Liver (tissue), 8 donors: ENCODE measurements at regions not wholly inside any gene's neighbourhood (a gene's known extent, or its start where the extent isn't known, plus 50 kb on each side); places are given as distances from the start of the nearest gene placed in this dataset.

ENCODE experiments used
- DNase-seq: peaks from one replicate; pipeline ENCODE4 v3.0.0-alpha.2; 2017; ENCODE audit warnings: low spot score
- H3K27ac ChIP-seq, 2 donors: one replicate each; pipeline ENCODE4 v1.7.0; 2013; ENCODE audit warnings: inconsistent platforms in 2 of 2, low read length in 2 of 2, control low read depth in 1 of 2, low read depth in 1 of 2, mild to moderate bottlenecking in 1 of 2
- H3K27me3 ChIP-seq, 4 donors: one replicate each; pipeline versions ENCODE4 v1.6.1 to v1.7.0; 2013; ENCODE audit warnings: low read length in 3 of 4, inconsistent platforms in 1 of 4, mild to moderate bottlenecking in 1 of 4, moderate library complexity in 1 of 4; ENCODE audit not compliant: control insufficient read depth in 4 of 4, insufficient read depth in 4 of 4
- H3K36me3 ChIP-seq, 4 donors: one replicate each; pipeline versions ENCODE4 v1.6.1 to v1.7.0; 2013; ENCODE audit warnings: low read length in 3 of 4, mild to moderate bottlenecking in 3 of 4, low read depth in 1 of 4, moderate library complexity in 1 of 4; ENCODE audit not compliant: control insufficient read depth in 4 of 4, insufficient read depth in 3 of 4
- H3K4me1 ChIP-seq, 4 donors: one replicate each; pipeline versions ENCODE4 v1.6.1 to v1.7.0; 2013; ENCODE audit warnings: low read length in 3 of 4, mild to moderate bottlenecking in 3 of 4, moderate library complexity in 1 of 4; ENCODE audit not compliant: control insufficient read depth in 4 of 4, insufficient read depth in 4 of 4
- H3K4me3 ChIP-seq, 3 donors: one replicate each; pipeline versions ENCODE4 v1.6.1 to v1.7.0; 2013; ENCODE audit warnings: low read length in 3 of 3, control low read depth in 1 of 3, low read depth in 1 of 3, mild to moderate bottlenecking in 1 of 3
- H3K9ac ChIP-seq, 2 donors: one replicate each; pipeline ENCODE4 v1.7.0; 2013; ENCODE audit warnings: low read length in 2 of 2, mild to moderate bottlenecking in 2 of 2, moderate library complexity in 2 of 2, control low read depth in 1 of 2, low read depth in 1 of 2
- H3K9me3 ChIP-seq, 4 donors: one replicate each; pipeline versions ENCODE4 v1.6.1 to v1.7.0; 2013; ENCODE audit warnings: low read length in 3 of 4; ENCODE audit not compliant: control insufficient read depth in 4 of 4
- ATF3 ChIP-seq: IDR thresholded peaks from 2 replicates; pipeline ENCODE4 v1.6.1; 2016; ENCODE audit warnings: antibody characterized with exemption
- CTCF ChIP-seq: fragments of 150-350 bp; IDR thresholded peaks from 2 replicates; pipeline ENCODE4 v1.5.1; 2017; ENCODE audit warnings: improper control_type of control experiment, low read depth, low read length; ENCODE audit not compliant: missing input control
- FOXA1 ChIP-seq: IDR thresholded peaks from 2 replicates; pipeline ENCODE4 v1.6.1; 2016; ENCODE audit warnings: antibody characterized with exemption
- FOXA2 ChIP-seq: IDR thresholded peaks from 2 replicates; pipeline ENCODE4 v1.6.1; 2016; ENCODE audit warnings: antibody characterized with exemption
- GABPA ChIP-seq, 2 donors: IDR thresholded peaks in 1 of 2; conservative IDR thresholded peaks in 1 of 2; 2 replicates each; pipeline ENCODE4 v1.6.1; 2016; ENCODE audit warnings: antibody characterized with exemption in 2 of 2, mild to moderate bottlenecking in 1 of 2, moderate library complexity in 1 of 2
- HNF4A ChIP-seq, 2 donors: conservative IDR thresholded peaks; 2 replicates each; pipeline ENCODE4 v1.6.1; 2016; ENCODE audit warnings: antibody characterized with exemption in 2 of 2, mild to moderate bottlenecking in 2 of 2
- HNF4G ChIP-seq: IDR thresholded peaks from 2 replicates; pipeline ENCODE4 v1.6.1; 2016; ENCODE audit warnings: antibody characterized with exemption
- JUND ChIP-seq, 2 donors: IDR thresholded peaks; 2 replicates each; pipeline ENCODE4 v1.6.1; 2016; ENCODE audit warnings: antibody characterized with exemption in 2 of 2
- MAX ChIP-seq: IDR thresholded peaks from 2 replicates; pipeline ENCODE4 v1.6.1; 2016; ENCODE audit warnings: antibody characterized with exemption
- RAD21 ChIP-seq, 2 donors: IDR thresholded peaks; 2 replicates each; pipeline ENCODE4 v1.6.1; 2016; ENCODE audit warnings: antibody characterized with exemption in 2 of 2, mild to moderate bottlenecking in 2 of 2
- RXRA ChIP-seq, 2 donors: IDR thresholded peaks; 2 replicates each; pipeline ENCODE4 v1.6.1; 2017 to 2018; ENCODE audit warnings: antibody characterized with exemption in 2 of 2, mild to moderate bottlenecking in 1 of 2
- SP1 ChIP-seq: IDR thresholded peaks from 2 replicates; pipeline ENCODE4 v1.6.1; 2018; ENCODE audit warnings: antibody characterized with exemption, mild to moderate bottlenecking
- TAF1 ChIP-seq: conservative IDR thresholded peaks from 2 replicates; pipeline ENCODE4 v1.6.1; 2016; ENCODE audit warnings: antibody characterized with exemption, mild to moderate bottlenecking
- YY1 ChIP-seq: IDR thresholded peaks from 2 replicates; pipeline ENCODE4 v1.6.1; 2016; ENCODE audit warnings: antibody characterized with exemption, mild to moderate bottlenecking
- ZBTB33 ChIP-seq: IDR thresholded peaks from 2 replicates; pipeline ENCODE4 v1.6.1; 2016; ENCODE audit warnings: antibody characterized with exemption
- WGBS: extraction: QIAGEN DNeasy Blood & Tissue Kit; methylation state at CpG from one replicate; pipeline ENCODE4 v1.1.7; 2013; 5-methylcytosine and 5-hydroxymethylcytosine counted together
- TF ChIP-seq, protein P1 (sequence below): IDR thresholded peaks from 2 replicates; pipeline ENCODE4 v1.6.1; 2016; ENCODE audit warnings: antibody characterized with exemption, mild to moderate bottlenecking
- donor health status: healthy.
- donor health status: healthy.
- donor health status: healthy.
- donor health status: healthy.
- donor health status: healthy.

DNA sequence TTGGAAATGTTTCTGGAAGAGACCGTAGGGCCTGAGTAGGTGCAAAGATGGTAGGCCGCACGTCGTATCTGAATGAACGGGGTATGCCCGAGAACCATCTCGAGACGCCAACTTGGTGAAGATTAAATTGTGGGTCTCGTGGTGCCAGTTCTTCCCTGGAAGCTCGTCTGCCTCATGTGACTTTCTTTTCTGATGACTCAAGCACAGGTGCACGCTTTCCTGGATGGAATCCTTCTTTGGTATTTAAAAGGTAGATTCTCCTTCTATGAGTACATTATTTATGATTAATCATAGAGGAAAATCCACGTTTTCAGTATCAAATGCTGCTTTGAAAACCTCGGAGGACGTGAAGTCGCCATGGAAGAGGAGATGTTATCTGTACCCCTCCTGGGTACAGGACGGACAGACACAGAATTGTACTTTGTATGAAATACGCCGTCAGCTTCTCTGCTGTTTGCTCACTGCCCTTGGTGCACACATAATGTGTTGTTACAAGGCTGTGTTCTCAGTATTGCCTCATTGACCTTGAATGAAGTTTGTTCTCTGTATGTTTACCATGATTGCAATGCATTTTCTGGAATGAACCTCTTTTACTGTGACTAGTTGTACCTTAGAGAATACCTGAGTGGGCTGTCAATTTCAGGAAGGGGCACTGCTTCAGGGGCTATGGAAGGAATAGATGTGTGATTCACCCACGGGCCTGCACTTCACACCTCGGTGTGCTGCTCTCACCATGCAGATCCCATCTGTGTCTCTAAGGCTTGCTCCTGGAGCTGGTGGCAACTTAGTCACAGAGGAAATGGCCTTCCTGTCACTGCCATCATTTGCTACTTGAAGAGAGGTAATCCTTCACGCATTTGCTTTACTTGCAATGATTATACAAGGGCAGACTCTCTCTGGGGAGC is 137.3 kb upstream of the RTL1 start:
- no peak overlapping the region for H3K27ac ChIP-seq
- no peak overlapping the region for H3K4me3 ChIP-seq
- no peaks in the 10 kb centered on the region for H3K27me3 ChIP-seq
- H3K36me3 ChIP-seq: no peaks in the 10 kb centered on the region
- H3K4me1 ChIP-seq: no peaks in the 10 kb centered on the region
- 67% methylated on average over 21 of the region's 21 CpGs for WGBS
- TF ChIP-seq FOXA2 (no peak), FOXA1 (no peak), ATF3 (no peak), HNF4G (no peak), CTCF (no peak), MAX (no peak), RXRA (IDR thresholded peaks at IDR 0.05) (no peak), RAD21 (IDR thresholded peaks at IDR 0.05) (no peak), ZBTB33 (no peak), JUND (IDR thresholded peaks at IDR 0.05) (no peak), GABPA (IDR thresholded peaks at IDR 0.05 in 1 of 2, conservative IDR thresholded peaks at IDR 0.05 in 1 of 2) (no peak), YY1 (no peak)
- TF ChIP-seq, protein P1, sequence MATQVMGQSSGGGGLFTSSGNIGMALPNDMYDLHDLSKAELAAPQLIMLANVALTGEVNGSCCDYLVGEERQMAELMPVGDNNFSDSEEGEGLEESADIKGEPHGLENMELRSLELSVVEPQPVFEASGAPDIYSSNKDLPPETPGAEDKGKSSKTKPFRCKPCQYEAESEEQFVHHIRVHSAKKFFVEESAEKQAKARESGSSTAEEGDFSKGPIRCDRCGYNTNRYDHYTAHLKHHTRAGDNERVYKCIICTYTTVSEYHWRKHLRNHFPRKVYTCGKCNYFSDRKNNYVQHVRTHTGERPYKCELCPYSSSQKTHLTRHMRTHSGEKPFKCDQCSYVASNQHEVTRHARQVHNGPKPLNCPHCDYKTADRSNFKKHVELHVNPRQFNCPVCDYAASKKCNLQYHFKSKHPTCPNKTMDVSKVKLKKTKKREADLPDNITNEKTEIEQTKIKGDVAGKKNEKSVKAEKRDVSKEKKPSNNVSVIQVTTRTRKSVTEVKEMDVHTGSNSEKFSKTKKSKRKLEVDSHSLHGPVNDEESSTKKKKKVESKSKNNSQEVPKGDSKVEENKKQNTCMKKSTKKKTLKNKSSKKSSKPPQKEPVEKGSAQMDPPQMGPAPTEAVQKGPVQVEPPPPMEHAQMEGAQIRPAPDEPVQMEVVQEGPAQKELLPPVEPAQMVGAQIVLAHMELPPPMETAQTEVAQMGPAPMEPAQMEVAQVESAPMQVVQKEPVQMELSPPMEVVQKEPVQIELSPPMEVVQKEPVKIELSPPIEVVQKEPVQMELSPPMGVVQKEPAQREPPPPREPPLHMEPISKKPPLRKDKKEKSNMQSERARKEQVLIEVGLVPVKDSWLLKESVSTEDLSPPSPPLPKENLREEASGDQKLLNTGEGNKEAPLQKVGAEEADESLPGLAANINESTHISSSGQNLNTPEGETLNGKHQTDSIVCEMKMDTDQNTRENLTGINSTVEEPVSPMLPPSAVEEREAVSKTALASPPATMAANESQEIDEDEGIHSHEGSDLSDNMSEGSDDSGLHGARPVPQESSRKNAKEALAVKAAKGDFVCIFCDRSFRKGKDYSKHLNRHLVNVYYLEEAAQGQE: no peak
- no peak for DNase-seq
- no peak overlapping the region for H3K9ac ChIP-seq
- H3K9me3 ChIP-seq: no peaks in the 10 kb centered on the region

DNA sequence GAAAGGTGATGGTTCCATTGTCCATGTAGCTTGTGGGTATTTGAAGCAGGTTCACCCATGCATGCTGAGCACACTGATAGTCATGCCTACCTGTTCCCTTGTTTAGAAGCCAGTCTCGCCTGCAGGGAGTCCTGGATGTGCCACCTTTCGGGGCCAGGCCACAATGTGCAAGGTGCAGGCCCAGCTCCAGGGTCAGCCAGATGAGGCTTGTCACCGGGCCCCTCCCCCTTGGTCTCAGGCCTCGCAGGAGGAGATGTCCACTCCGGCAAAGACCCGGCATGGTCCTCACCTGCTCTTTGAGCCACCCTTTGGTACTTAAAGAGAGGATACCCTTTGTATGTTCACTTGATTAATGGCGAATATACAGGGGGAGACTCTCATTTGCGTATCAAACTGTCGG is 140.4 kb upstream of the RTL1 start:
- no peak overlapping the region for H3K9ac ChIP-seq
- no peak for DNase-seq
- no peak overlapping the region for H3K4me3 ChIP-seq
- no peak for TF ChIP-seq SP1
- TF ChIP-seq HNF4A (conservative IDR thresholded peaks at IDR 0.05): no peak
- no peak for TF ChIP-seq RXRA (IDR thresholded peaks at IDR 0.05)
- TF ChIP-seq RAD21 (IDR thresholded peaks at IDR 0.05): no peak
- TF ChIP-seq TAF1: no peak
- no peak for TF ChIP-seq HNF4G
- no peak for TF ChIP-seq JUND (IDR thresholded peaks at IDR 0.05)
- TF ChIP-seq ATF3: no peak
- TF ChIP-seq CTCF: no peak
- TF ChIP-seq FOXA1: no peak
- no peak for TF ChIP-seq YY1
- 94% methylated on average over 9 of the region's 9 CpGs for WGBS
- no peaks in the 10 kb centered on the region for H3K36me3 ChIP-seq
- H3K27ac ChIP-seq: no peak overlapping the region
- no peaks in the 10 kb centered on the region for H3K4me1 ChIP-seq
- no peaks in the 10 kb centered on the region for H3K27me3 ChIP-seq
- no peaks in the 10 kb centered on the region for H3K9me3 ChIP-seq
